Suprapubic skin (tissue), 4 donors: ENCODE measurements at regions not wholly inside any gene's neighbourhood (a gene's known extent, or its start where the extent isn't known, plus 50 kb on each side); places are given as distances from the start of the nearest gene placed in this dataset.

Experiments
- DNase-seq, 2 donors: peaks; one replicate each; pipeline ENCODE4 v3.0.0-alpha.2; 2019; ENCODE audit warnings: low spot score in 2 of 2
- H3K27ac ChIP-seq: fragments of 200-600 bp; sonication (generic); one replicate; pipeline ENCODE4 v1.5.1; 2019
- H3K27me3 ChIP-seq: fragments of 200-600 bp; sonication (generic); one replicate; pipeline ENCODE4 v1.5.1; 2019
- H3K36me3 ChIP-seq: fragments of 200-600 bp; sonication (generic); one replicate; pipeline ENCODE4 v1.5.1; 2019
- H3K4me1 ChIP-seq: fragments of 200-600 bp; sonication (generic); one replicate; pipeline ENCODE4 v1.5.1; 2019
- H3K4me3 ChIP-seq: fragments of 200-600 bp; sonication (generic); one replicate; pipeline ENCODE4 v1.5.1; 2019; ENCODE audit warnings: mild to moderate bottlenecking
- H3K9me3 ChIP-seq: fragments of 200-600 bp; sonication (generic); one replicate; pipeline ENCODE4 v1.5.1; 2019
- CTCF ChIP-seq, 2 donors: fragments of 200-600 bp in 1 of 2; fragments of 450-650 bp in 1 of 2; sonication (generic) in 1 of 2; IDR thresholded peaks; one replicate each; pipeline ENCODE4 v1.5.1; 2016 to 2019; ENCODE audit warnings: antibody characterized with exemption in 2 of 2, mild to moderate bottlenecking in 1 of 2, moderate library complexity in 1 of 2
- EP300 ChIP-seq: sonication (generic); formaldehyde crosslinking; IDR thresholded peaks from one replicate; pipeline ENCODE4 v1.6.1; 2017; ENCODE audit warnings: antibody characterized with exemption
- POLR2A ChIP-seq, 2 donors: fragments of 450-650 bp; IDR thresholded peaks; one replicate each; pipeline ENCODE4 v1.6.1; 2017; ENCODE audit warnings: antibody characterized with exemption in 2 of 2, mild to moderate bottlenecking in 2 of 2, moderate library complexity in 2 of 2
- POLR2AphosphoS5 ChIP-seq, 3 donors: sonication (generic); formaldehyde crosslinking; IDR thresholded peaks; one replicate each; pipeline ENCODE4 v1.6.1; 2017; ENCODE audit warnings: antibody characterized with exemption in 3 of 3
- WGBS: methylation state at CpG from one replicate; pipeline ENCODE4 v1.1.5; 2018; 5-methylcytosine and 5-hydroxymethylcytosine counted together

GRCh38 chr2:138391946-138392345 lies 109.6 kb upstream of the SPOPL start:
- Histone ChIP-seq H3K36me3 (no peaks in the 10 kb centered on the region), H3K4me3 (no peak overlapping the region), H3K27ac (no peak overlapping the region), H3K27me3 (no peaks in the 10 kb centered on the region), H3K9me3 (no peaks in the 10 kb centered on the region), H3K4me1 (peaks cover 12% of the 10 kb centered on the region)
- no peak for TF ChIP-seq POLR2A (IDR thresholded peaks at IDR 0.05)
- TF ChIP-seq EP300 = no peak
- TF ChIP-seq POLR2AphosphoS5 (IDR thresholded peaks at IDR 0.05) = no peak
- no peak for TF ChIP-seq CTCF (IDR thresholded peaks at IDR 0.05)
- no peak for DNase-seq
- WGBS = 87% methylated on average over 5 of the region's 5 CpGs

GRCh38 chr2:138395565-138396306 lies 105.8 kb upstream of the SPOPL start:
- H3K36me3 ChIP-seq = no peaks in the 10 kb centered on the region
- no peaks in the 10 kb centered on the region for H3K27me3 ChIP-seq
- H3K4me3 ChIP-seq = no peak overlapping the region
- no peaks in the 10 kb centered on the region for H3K9me3 ChIP-seq
- peak in 1 of 2 donors; percentile 70 for DNase-seq
- H3K27ac ChIP-seq = peak overlapping the region; percentile 14
- 100% methylated on average over 1 of the region's 2 CpGs for WGBS
- H3K4me1 ChIP-seq = peaks cover 12% of the 10 kb centered on the region
- TF ChIP-seq POLR2AphosphoS5 (IDR thresholded peaks at IDR 0.05) (peak in 1 of 3 donors; percentile 19), POLR2A (IDR thresholded peaks at IDR 0.05) (no peak)

- TF ChIP-seq POLR2AphosphoS5 (IDR thresholded peaks at IDR 0.05) (no peak), EP300 (no peak), CTCF (IDR thresholded peaks at IDR 0.05) (no peak)
- Histone ChIP-seq H3K36me3 (no peaks in the 10 kb centered on the region), H3K4me1 (peaks cover 12% of the 10 kb centered on the region), H3K27me3 (no peaks in the 10 kb centered on the region), H3K9me3 (no peaks in the 10 kb centered on the region), H3K4me3 (no peak overlapping the region), H3K27ac (no peak overlapping the region)
- 98% methylated on average over 3 of the region's 3 CpGs for WGBS
- DNase-seq = no peak
Observed at GRCh38 chr2:138396843-138397242, 104.7 kb upstream of the SPOPL start.

- no peaks in the 10 kb centered on the region for H3K36me3 ChIP-seq
Observed at GRCh38 chr2:138403431-138403927, 98.1 kb upstream of the SPOPL start.

GRCh38 chr2:138414014-138414413 lies 87.6 kb upstream of the SPOPL start:
- WGBS = 93% methylated on average over 1 of the region's 1 CpG
- H3K27ac ChIP-seq = no peak overlapping the region
- no peaks in the 10 kb centered on the region for H3K4me1 ChIP-seq
- no peaks in the 10 kb centered on the region for H3K27me3 ChIP-seq
- H3K36me3 ChIP-seq = no peaks in the 10 kb centered on the region
- H3K9me3 ChIP-seq = no peaks in the 10 kb centered on the region
- DNase-seq = no peak
- TF ChIP-seq CTCF (IDR thresholded peaks at IDR 0.05) (no peak), POLR2A (IDR thresholded peaks at IDR 0.05) (no peak), EP300 (no peak), POLR2AphosphoS5 (IDR thresholded peaks at IDR 0.05) (no peak)
- H3K4me3 ChIP-seq = no peak overlapping the region

More at GRCh38 chr2:138403431-138403927, 98.1 kb upstream of the SPOPL start:
- no peaks in the 10 kb centered on the region for H3K27me3 ChIP-seq
- no peaks in the 10 kb centered on the region for H3K4me1 ChIP-seq
- H3K27ac ChIP-seq = no peak overlapping the region
- 60% methylated on average over 5 of the region's 5 CpGs for WGBS
- H3K4me3 ChIP-seq = no peak overlapping the region
- DNase-seq = no peak
- no peaks in the 10 kb centered on the region for H3K9me3 ChIP-seq
- TF ChIP-seq POLR2A (IDR thresholded peaks at IDR 0.05) (no peak), POLR2AphosphoS5 (IDR thresholded peaks at IDR 0.05) (no peak), EP300 (no peak), CTCF (IDR thresholded peaks at IDR 0.05) (no peak)
